Erythroblast (primary cell): ENCODE measurements at regions not wholly inside any gene's neighbourhood (a gene's known extent, or its start where the extent isn't known, plus 50 kb on each side); places are given as distances from the start of the nearest gene placed in this dataset.
"Not testable (repeated sequence)": the region's sequence is repeated elsewhere in the genome, so short reads cannot be mapped to it uniquely, and the experiment has no call there.

ENCODE experiments used
- DNase-seq, 2 experiments: peaks; one replicate each; lab custom pipeline; 2025; lab: John Stamatoyannopoulos, UW
- GATA1 ChIP-seq: IDR thresholded peaks from 2 replicates; pipeline ENCODE4 v1.6.1; 2011; ENCODE audit warnings: low read depth, mild to moderate bottlenecking, control low read depth, low read length, moderate library complexity
- POLR2A ChIP-seq: IDR thresholded peaks from 2 replicates; pipeline ENCODE4 v1.6.1; 2011; ENCODE audit warnings: mild to moderate bottlenecking, low read length

DNA sequence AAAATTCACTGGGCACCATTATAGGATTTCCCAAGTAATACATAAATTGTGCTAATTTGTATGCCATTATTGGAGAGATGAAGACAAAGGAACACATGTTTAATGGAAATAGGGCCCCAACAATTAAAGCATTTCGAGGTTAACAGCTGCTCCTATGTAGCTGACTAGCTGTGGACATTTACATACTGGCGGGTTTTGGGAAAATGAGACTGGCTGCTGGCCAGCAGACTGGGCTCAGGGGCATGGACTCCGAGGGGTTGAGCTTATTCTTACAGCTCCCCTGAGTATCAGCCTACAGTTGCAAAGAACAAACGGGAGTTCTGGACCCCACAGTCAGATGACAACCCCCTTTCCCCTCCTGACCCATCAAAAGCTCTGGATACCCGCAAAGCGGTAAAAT, 91.9 kb upstream of the MYO3A start:
- no peak for TF ChIP-seq GATA1
- TF ChIP-seq POLR2A, result no peak
- DNase-seq, result no peak

DNA sequence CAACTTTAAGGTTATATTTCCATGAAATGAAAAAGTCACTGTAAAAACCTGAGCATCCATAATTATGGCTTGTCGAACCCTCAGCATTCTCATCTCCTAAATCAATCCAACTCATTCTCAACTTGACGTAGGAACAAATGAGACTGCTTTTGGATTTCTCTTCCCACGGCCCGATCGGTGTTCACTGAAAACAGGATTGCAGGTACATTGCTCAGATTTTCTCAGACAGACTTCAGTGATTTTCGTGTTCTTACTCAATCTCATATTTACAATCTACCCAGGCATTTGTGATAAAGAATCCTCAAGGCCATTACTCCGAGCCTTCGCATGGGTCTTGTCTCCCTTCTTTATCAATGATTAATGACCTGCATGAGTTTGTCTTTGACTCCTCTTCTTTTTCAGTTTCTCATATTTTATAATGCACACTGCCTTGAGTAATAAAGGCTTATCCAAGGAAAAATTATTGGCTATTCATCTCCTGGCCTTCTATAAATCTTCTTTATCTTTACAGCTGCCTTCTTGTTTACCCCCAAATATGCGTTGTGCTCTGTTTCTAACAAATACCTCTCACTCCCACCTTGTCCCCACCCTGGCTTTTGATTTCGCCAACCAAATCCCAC, 90.4 kb upstream of the MYO3A start:
- TF ChIP-seq POLR2A (no peak), GATA1 (no peak)
- DNase-seq, result no peak

DNA sequence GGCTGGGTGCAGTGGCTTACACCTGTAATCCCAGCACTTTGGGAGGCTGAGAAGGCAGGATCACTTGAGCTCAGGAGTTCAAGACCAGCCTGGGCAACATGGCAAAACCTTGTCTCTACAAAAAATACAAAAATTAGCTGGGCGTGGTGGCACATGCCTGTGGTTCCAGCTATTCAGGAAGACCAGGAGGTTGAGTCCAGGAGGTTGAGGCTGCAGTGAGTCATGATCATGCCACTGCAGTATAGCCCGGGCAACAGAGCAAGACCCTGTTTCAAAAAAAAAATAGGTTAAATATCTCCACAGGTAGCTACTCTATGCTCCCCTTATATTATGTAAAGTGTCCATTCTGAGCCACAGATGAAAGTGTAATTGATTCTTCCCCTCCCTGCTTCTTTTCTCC, 89.3 kb upstream of the MYO3A start:
- DNase-seq, result not testable (repeated sequence)

DNA sequence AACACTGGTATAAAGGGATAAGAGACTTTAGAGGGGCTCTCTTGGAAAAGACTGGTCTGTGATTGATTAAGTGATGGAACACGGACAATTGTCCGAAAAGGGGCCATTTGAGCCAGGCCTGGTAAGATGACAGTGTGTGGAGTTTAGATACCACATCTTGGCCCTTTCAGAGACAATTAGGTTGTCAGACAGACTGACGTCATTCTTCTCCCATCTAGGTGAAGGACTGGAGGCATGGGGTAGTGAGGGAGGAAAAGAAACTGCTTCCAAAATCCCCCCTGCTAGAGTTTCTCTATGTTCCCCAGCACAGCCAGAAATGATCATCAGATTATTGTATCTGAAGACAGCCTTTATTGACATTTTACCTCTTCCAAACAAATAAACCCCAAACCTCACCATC, 84.8 kb upstream of the MYO3A start:
- no peak for TF ChIP-seq GATA1
- TF ChIP-seq POLR2A, result no peak
- no peak for DNase-seq

DNA sequence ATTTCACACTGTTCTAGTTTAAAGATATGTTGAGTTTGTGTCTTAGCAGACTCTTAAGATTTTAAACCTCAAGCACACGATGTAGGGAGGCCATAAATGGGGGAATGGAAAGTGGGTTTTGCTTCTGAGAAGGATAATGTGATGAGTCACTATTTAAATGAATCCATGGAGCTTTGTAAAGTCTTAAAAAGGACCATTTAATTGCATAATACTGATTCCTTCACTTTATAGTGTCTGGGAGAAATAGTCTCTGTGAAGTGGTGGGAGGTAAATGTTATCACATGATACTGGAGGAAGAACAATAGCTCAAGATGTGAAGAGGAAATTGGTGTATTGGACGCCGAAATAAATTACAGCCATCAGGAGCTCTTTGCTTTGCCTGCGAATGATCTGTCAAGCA, 84.0 kb upstream of the MYO3A start:
- DNase-seq, result no peak
- no peak for TF ChIP-seq POLR2A
- no peak for TF ChIP-seq GATA1

DNA sequence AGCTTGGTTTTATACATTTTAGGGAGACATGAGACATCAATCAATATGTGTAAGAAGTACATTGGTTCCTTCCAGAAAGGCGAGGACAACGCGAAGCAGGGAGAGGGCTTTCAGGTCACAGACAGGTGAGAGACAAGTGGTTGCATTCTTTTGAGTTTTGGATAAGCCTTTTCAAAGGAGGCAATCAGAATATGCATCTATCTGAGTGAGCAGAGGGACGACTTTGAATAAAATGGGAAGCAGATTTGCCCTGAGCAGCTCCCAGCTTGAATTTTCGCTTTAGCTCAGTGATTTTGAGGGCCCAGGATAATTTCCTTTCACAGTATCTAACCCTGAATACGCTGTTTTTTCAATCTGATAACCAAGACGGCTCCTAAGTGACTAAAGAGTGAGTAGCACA, 82.5 kb upstream of the MYO3A start:
- TF ChIP-seq GATA1, result no peak
- TF ChIP-seq POLR2A, result no peak
- no peak for DNase-seq

DNA sequence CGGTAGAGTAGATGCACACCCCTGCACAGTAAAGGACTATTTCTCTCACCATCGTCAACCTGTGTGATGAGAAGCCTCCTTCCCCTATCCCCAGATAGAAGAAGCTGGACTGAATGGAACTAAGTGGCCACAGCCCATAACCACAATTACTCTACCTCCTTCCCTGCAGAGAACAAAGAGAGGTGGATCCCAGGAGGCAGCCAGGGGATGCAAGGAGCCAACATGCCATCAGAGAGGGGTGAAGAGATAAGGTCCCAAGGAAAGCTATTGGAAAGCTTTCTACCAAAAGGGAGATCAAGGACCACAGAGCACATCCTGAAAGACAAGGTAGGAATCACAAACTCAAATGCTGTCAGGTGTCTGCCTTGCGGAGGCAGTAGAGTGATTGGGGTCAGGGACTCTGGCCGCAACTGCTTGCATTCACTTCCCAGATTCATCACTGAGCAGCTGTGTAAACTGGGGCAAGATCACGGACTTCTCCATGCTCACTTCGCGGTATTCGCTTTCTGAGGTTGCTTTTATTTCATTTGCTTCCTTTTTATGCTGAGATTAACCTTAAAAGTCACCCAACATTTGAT, 81.6 kb upstream of the MYO3A start:
- TF ChIP-seq GATA1 (no peak), POLR2A (no peak)
- no peak for DNase-seq

DNA sequence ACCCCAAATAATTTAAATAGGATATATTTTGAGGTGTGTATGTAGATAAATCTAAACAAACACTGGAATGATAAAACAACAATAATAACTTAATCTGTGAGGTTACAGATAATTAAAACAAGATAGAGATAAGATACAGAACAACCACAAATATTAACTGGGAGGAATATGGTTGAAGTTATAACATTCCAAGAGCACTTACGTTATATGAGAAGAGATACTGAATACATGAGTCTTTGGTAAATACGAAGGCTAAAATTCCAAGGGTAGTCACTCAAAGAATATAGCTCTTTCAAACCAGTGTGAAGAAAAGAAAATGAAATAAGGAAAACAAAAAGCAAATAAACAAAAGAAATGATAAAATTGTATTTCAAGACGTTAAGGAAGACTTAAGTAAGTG, 76.0 kb upstream of the MYO3A start:
- DNase-seq, result no peak
- TF ChIP-seq GATA1, result no peak
- no peak for TF ChIP-seq POLR2A

DNA sequence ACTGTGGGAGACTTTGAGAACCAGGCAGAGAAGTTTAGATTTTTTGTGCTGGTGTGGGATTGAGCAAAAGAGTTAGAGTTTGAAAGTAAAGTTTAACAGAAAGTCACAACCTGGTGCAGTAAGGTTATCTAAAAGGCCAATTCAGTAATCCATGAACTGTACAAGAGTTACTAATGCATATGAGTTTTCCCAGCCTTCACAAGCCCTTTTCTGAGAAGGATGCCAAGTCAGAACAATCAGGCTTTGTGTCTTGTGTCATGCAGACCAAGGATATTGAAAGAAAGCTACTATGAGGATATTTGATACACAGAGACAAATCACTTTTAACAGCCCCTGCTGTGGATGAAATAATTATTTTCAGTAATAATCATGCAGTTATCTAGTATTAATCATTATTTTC, 68.8 kb upstream of the MYO3A start:
- TF ChIP-seq GATA1 (no peak), POLR2A (no peak)
- DNase-seq, result no peak

DNA sequence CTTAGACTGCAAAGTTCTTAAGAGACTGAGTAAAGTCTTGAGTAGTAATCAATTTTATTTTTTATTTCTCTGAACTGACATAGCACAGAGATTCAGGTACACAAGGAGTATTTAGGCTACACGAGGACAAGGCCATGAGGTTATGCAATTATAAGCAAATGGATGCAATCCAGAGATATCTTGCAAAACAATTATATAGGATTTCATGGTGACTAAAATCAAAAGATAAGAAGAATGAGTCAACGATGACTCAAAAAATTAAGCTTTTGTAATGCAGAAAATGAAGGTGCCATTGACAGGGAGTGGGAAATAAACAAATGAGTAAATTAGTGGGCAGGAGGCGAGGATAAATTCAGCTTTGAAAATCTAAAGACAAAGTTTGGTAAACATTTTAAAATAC, 66.7 kb upstream of the MYO3A start:
- no peak for DNase-seq
- TF ChIP-seq POLR2A, result no peak
- no peak for TF ChIP-seq GATA1

DNA sequence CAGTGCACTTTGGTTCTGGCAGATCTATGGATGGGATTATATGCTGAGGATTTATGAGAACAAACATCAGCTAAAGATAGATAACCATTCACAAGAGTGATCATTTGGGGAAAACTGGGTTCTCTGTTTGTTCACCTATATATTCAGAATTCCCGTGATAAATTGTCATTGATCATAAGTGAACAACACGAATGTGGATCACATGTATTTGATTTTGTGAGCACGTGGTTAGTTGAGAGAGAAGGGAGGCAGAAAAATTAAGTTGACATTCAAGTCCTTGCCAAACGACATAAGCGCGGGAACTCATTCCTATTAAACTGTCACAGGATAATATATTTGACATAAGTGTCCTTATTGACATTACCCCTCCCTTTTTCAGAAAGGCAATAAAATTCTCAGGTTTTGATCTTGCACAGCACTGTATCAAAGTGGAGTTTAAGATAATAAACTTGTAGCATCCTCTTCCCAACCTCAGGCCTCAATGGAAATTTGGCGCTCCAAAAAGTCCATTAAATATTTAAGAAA, 64.9 kb upstream of the MYO3A start:
- DNase-seq, result no peak
- no peak for TF ChIP-seq POLR2A

DNA sequence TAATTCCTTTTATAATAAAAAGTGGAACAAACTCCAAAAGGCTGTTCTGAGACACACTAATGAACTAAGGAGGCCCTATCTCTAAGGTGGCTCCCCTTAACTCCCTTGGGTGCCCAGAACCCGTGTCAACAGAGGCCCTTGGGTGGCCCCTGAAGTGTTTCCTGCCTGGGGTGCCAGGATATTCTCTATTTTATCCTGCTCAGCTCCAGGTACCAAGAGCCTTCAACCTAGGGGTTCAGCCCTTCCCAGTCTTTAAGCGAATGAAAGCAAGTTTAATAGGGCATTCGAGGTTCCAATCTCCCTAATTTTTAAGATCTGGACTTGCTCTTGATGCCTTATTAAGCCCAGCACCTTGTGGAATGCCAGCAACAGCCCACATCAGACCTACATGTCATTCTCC, 64.4 kb upstream of the MYO3A start:
- TF ChIP-seq GATA1, result no peak
- no peak for TF ChIP-seq POLR2A
- DNase-seq, result no peak

DNA sequence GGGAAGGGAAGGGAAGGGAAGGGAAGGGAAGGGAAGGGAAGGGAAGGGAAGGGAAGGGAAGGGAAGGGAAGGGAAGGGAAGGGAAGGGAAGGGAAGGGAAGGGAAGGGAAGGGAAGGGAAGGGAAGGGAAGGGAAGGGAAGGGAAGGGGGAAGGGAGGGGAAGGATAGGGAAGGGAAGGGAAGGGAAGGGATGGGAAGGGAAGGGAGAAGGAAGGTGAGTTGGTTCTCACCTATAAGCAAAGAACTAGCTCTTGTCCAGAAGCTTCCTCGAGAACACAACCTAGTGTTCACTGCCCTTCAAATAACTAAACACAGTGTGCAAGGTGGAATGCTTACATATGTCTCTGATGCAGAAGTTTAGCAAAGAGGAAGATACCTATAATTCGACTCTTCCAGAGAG, 59.6 kb upstream of the MYO3A start:
- not testable (repeated sequence) for DNase-seq

DNA sequence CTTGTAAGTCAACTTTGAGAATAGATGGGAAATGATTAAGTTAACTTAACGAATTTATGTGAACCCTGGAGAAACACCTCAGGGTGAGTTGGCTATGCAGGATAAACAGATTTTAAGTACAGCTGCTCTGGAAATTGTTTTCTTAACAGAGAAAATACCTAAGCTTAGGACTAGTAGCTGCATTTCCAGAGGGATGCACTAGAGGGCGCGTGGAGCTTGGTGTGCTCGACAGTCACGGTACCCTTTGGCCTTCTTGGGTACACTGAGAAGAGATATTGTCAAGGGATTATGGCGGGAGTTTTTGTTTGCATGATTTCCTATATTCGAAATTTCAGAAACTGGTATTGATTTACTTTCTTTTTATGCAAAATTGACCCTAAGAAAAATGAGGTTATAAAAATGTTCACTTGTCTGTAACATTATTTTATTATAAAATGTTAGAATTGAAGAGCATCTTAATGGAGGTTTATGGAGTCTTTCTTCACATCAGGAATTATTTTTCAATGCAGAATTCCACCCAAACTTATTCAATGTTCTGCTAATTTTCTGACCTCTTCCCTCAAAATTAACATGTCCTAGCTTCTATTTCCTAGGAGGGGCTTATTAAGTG, 58.4 kb upstream of the MYO3A start:
- DNase-seq, result peak; percentile 54 to 73
- no peak for TF ChIP-seq GATA1
- no peak for TF ChIP-seq POLR2A

DNA sequence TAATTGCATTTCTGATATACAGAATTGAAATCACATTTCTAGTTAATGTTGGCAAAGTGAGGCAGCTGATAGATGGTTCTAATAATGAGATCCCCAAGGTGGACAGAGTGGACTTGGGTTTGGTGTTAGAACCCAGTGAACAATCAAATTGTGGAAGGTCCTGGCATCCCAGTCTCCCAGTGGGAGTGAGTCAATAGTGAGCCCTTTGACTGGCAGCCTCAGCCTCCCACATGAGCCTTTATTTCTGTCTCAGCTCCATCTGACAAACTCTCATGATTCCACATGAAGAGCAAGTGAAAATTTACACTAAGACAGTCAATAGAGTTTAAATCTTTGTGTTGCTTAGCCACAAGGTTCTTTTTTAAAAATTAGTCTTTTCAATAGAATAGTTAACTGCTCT, 56.7 kb upstream of the MYO3A start:
- TF ChIP-seq POLR2A (no peak), GATA1 (no peak)
- DNase-seq, result no peak
